ENCODE measurements at regions not wholly inside any gene's neighbourhood (a gene's known extent, or its start where the extent isn't known, plus 50 kb on each side); places are given as distances from the start of the nearest gene placed in this dataset.

DNA sequence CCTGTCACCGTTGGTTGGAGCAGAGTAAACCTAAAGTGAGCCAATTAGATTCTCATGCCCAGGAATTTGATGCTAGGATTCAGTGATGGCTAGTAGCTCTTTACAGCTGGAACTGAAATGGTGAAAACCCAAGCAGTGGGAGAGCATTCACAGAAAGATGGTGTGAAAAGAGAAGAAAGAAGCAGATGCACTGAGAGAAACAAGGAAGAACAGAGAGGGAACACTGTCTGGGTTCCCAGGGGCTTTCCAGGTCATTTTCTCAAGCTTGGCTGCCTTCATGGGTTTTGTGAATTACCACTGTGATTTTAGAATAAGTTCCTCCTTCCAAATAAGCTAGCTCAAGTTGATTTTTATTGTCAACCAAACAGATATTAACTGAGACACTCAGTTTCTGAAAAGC lies 104.1 kb upstream of the AKIRIN2 start (continued):
- TF ChIP-seq, protein P1, sequence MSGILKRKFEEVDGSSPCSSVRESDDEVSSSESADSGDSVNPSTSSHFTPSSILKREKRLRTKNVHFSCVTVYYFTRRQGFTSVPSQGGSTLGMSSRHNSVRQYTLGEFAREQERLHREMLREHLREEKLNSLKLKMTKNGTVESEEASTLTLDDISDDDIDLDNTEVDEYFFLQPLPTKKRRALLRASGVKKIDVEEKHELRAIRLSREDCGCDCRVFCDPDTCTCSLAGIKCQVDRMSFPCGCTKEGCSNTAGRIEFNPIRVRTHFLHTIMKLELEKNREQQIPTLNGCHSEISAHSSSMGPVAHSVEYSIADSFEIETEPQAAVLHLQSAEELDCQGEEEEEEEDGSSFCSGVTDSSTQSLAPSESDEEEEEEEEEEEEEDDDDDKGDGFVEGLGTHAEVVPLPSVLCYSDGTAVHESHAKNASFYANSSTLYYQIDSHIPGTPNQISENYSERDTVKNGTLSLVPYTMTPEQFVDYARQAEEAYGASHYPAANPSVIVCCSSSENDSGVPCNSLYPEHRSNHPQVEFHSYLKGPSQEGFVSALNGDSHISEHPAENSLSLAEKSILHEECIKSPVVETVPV (CRISPR knock-in tag; IDR thresholded peaks at IDR 0.05), result no peak
- TF ChIP-seq ESRRG (CRISPR knock-in tag; IDR thresholded peaks at IDR 0.05) (no peak), CSDC2 (CRISPR knock-in tag; IDR thresholded peaks at IDR 0.05) (no peak)

DNA sequence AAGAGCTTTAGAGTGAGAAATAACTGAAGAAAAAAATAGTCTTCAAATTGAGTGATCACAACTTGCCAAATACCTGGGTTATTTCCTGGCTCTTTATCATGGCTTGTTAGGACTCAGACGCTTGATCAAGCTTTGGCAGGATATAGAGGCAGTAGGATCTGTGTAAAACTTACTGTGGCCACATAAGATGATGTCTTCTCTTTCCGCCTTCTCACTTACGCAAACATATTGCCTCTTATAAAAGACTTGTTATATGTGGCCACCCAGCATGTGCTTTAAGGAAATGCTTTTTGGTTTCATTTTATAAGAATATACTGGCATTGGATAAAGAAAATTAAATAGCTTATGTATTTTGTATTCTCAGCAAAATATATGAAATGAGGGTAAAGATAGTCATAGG lies 101.8 kb upstream of the AKIRIN2 start:
- no peak for TF ChIP-seq ISL1 (CRISPR knock-in tag; IDR thresholded peaks at IDR 0.05)
- TF ChIP-seq PPARA (CRISPR knock-in tag; IDR thresholded peaks at IDR 0.05; ENCODE audit: borderline replicate concordance), result no peak
- no peak for TF ChIP-seq TOX (CRISPR knock-in tag; IDR thresholded peaks at IDR 0.05; ENCODE audit: borderline replicate concordance)
- no peak for TF ChIP-seq BACH2 (CRISPR knock-in tag; IDR thresholded peaks at IDR 0.05; ENCODE audit: borderline replicate concordance)
- TF ChIP-seq, protein P2, sequence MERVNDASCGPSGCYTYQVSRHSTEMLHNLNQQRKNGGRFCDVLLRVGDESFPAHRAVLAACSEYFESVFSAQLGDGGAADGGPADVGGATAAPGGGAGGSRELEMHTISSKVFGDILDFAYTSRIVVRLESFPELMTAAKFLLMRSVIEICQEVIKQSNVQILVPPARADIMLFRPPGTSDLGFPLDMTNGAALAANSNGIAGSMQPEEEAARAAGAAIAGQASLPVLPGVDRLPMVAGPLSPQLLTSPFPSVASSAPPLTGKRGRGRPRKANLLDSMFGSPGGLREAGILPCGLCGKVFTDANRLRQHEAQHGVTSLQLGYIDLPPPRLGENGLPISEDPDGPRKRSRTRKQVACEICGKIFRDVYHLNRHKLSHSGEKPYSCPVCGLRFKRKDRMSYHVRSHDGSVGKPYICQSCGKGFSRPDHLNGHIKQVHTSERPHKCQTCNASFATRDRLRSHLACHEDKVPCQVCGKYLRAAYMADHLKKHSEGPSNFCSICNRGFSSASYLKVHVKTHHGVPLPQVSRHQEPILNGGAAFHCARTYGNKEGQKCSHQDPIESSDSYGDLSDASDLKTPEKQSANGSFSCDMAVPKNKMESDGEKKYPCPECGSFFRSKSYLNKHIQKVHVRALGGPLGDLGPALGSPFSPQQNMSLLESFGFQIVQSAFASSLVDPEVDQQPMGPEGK (CRISPR knock-in tag; IDR thresholded peaks at IDR 0.05; ENCODE audit: borderline replicate concordance), result no peak
- no peak for TF ChIP-seq RARB (CRISPR knock-in tag; IDR thresholded peaks at IDR 0.05)
- TF ChIP-seq ZFP3 (CRISPR knock-in tag; IDR thresholded peaks at IDR 0.05), result no peak
- no peak for TF ChIP-seq ZNF8 (CRISPR knock-in tag; IDR thresholded peaks at IDR 0.05)
- TF ChIP-seq ZC3H10 (CRISPR knock-in tag; IDR thresholded peaks at IDR 0.05), result no peak
- no peak for TF ChIP-seq ZFP30 (CRISPR knock-in tag; IDR thresholded peaks at IDR 0.05)
- TF ChIP-seq SNAI2 (CRISPR knock-in tag; IDR thresholded peaks at IDR 0.05), result no peak
- TF ChIP-seq ARNTL (CRISPR knock-in tag; IDR thresholded peaks at IDR 0.05; ENCODE audit: borderline replicate concordance, low read depth), result no peak
- no peak for TF ChIP-seq CSDC2 (CRISPR knock-in tag; IDR thresholded peaks at IDR 0.05)
- TF ChIP-seq ZNF70 (CRISPR knock-in tag; IDR thresholded peaks at IDR 0.05), result no peak
- TF ChIP-seq TCF4 (CRISPR knock-in tag; IDR thresholded peaks at IDR 0.05; ENCODE audit: borderline replicate concordance), result no peak
- ATAC-seq, result no peak

DNA sequence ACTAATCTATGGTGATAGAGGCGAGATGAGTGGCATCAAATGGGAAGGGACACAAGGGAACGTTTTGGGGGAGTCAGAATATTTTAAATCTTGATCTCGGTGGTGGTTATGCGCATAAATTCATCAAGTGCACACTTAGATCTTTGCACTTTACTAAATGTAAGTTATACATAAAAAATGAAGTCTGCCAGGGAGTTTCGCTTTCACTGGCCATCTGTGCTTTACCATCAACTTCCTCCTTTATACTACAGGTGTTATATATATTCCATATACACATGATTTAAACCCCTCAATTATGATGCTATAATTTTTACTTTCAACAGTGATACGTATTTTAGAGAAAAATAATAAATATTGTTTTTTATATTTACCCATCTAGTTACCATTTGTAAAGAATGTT lies 97.6 kb upstream of the AKIRIN2 start:
- ATAC-seq, result no peak
- TF ChIP-seq GLIS3 (CRISPR knock-in tag; IDR thresholded peaks at IDR 0.05), result no peak

DNA sequence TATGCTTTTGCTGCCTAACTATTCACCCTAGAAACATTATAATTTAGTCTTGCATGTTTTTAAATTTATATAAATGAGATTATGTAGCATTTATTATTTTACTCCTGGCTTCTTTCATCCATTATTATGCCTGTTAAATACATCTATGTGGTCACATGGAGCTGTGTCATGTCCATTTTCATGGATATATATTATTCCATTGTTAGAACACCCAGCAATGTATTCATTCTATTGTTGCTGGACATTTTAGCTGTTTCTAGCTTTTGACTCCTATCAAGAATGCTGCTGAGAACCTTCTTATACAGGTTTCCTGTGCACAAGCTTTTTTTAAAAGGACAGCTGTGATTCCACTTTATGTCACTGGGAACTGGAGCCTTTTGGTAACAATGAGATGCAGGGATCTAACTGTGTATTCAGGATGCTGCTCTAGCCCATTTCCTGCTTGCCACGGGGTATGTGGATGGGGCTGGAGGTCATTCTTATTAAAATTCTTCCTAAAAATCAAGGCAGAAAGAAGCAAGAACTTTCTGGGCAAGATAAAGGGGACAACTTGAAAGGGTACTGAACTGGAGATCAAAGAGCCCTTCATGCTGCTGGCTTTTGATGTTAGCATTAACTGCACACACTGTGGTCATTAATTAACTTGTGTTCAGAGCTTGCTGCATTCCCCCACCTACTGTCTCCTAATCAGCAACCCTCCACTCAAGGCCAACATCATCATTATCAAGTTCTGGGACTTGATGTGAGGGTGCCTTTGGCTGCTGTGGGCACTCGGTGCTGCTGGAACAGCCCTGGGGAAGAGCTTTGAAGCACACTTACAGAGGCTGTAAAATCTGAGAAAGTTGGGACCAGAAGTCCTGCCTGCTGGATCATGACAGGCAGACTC lies 96.6 kb upstream of the AKIRIN2 start:
- no peak for ATAC-seq
- TF ChIP-seq ESRRG (CRISPR knock-in tag; IDR thresholded peaks at IDR 0.05), result no peak
- TF ChIP-seq, protein P3, sequence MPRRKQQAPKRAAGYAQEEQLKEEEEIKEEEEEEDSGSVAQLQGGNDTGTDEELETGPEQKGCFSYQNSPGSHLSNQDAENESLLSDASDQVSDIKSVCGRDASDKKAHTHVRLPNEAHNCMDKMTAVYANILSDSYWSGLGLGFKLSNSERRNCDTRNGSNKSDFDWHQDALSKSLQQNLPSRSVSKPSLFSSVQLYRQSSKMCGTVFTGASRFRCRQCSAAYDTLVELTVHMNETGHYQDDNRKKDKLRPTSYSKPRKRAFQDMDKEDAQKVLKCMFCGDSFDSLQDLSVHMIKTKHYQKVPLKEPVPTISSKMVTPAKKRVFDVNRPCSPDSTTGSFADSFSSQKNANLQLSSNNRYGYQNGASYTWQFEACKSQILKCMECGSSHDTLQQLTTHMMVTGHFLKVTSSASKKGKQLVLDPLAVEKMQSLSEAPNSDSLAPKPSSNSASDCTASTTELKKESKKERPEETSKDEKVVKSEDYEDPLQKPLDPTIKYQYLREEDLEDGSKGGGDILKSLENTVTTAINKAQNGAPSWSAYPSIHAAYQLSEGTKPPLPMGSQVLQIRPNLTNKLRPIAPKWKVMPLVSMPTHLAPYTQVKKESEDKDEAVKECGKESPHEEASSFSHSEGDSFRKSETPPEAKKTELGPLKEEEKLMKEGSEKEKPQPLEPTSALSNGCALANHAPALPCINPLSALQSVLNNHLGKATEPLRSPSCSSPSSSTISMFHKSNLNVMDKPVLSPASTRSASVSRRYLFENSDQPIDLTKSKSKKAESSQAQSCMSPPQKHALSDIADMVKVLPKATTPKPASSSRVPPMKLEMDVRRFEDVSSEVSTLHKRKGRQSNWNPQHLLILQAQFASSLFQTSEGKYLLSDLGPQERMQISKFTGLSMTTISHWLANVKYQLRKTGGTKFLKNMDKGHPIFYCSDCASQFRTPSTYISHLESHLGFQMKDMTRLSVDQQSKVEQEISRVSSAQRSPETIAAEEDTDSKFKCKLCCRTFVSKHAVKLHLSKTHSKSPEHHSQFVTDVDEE (CRISPR knock-in tag; IDR thresholded peaks at IDR 0.05), result no peak
- TF ChIP-seq OSR1 (CRISPR knock-in tag; IDR thresholded peaks at IDR 0.05), result no peak
- TF ChIP-seq ARNTL (CRISPR knock-in tag; IDR thresholded peaks at IDR 0.05; ENCODE audit: borderline replicate concordance, low read depth), result no peak
- TF ChIP-seq, protein P2 (CRISPR knock-in tag; IDR thresholded peaks at IDR 0.05; ENCODE audit: borderline replicate concordance), result no peak
- TF ChIP-seq SNAI2 (CRISPR knock-in tag; IDR thresholded peaks at IDR 0.05), result no peak
- no peak for TF ChIP-seq PPARA (CRISPR knock-in tag; IDR thresholded peaks at IDR 0.05; ENCODE audit: borderline replicate concordance)
- TF ChIP-seq, protein P1 (CRISPR knock-in tag; IDR thresholded peaks at IDR 0.05), result no peak
